Forelimb muscle (tissue), 1 donor: ENCODE measurements at regions not wholly inside any gene's neighbourhood (a gene's known extent, or its start where the extent isn't known, plus 50 kb on each side); places are given as distances from the start of the nearest gene placed in this dataset.

Experiments used
- DNase-seq: peaks from one replicate; pipeline ENCODE4 v3.0.0-alpha.2; 2013; ENCODE audit warnings: low read depth

- no peak for DNase-seq
Observed at GRCh38 chr3:95926904-95927501, 887.4 kb upstream of the EPHA6 start.

DNA sequence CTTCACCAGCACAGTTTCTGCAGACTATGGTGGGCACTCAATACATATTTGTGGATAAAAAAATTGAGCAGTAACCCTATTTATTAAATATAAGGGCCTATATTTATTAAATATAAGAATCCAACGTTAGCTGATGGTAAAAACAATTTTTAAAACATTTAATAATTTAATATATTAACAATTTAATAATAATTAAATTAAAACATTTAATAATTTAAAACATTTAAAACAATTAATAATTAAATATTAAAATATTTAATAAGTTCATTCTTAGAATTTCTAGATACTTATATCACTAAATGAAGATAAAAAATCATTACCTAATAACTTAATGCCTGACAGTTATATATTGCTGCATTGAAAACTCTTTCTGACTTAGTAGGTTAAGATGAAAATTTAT, 880.2 kb upstream of the EPHA6 start:
- no peak for DNase-seq

DNA sequence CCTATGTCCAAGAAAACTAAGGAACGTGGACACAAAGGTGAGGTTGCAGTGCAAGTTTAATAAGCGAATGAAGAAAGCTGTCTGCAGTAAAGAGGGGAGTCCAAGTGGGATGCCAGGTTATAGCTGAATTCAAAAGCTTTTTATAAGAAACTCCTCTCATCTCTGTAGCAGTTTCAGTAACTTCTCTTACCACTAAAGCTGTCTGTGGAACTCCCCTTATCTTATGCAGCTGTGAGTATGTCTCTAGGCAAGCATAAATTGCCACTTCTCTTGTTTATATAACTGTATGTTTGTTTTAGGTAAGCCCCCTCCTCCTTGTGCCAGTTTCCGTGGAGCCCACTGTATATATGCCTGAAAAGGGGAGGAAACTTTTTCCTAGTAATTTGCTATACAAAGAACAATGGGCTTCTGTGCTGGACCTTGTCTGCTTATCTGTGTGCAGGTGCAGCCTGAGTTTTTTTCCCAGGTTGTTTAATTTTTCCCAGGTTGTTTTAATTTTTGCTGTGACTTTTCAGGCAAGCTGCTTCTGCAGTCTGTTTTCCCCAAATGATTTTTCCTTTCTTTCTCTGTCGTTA, 875.1 kb upstream of the EPHA6 start:
- no peak for DNase-seq

DNA sequence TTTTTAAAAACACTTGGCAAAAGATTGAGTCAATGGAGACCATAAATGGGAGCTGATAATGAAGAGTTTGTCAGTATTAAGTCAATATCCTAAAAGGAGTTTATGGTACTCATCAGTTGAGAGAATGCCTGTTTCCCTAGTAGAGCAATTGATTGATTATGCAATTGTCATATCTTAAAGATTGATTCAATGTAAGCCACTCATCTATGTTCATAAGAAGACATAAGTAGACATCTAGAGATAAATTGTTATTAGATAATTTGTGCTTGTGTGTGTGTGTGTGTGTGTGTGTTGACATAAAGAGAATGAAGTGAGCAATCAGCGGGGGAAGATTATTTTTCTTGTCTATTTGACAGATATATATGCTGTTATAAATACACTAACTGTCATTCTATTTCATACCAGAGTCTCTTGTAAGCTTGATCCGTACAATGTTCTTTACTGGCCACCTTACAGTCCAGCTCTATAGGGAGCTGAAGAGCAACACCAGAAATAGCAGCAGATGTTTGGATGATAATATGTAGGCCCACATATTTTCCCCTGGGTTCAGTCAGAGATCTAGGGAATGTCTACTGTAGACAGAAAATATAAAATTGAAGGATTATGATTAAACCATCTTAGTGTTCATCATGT, 848.6 kb upstream of the EPHA6 start:
- DNase-seq, result no peak

DNA sequence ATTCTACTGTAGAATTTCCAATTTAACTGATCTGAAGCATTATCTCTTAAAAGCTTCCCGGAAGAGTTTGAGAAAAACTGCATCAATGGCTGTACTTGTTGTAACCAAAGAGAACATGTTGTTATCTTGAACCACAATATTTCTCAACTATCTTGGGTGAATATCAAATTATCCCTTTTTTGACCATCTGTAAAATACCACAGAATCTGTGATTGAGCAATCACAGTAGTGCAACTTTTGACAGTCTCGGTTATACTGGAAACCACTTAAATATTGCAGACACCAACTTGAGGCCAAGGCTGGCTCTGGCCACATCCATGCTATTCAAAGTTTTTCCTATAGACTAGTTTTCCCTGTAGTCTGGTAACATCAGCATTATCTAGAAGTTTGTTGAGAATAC, 842.8 kb upstream of the EPHA6 start:
- no peak for DNase-seq

DNA sequence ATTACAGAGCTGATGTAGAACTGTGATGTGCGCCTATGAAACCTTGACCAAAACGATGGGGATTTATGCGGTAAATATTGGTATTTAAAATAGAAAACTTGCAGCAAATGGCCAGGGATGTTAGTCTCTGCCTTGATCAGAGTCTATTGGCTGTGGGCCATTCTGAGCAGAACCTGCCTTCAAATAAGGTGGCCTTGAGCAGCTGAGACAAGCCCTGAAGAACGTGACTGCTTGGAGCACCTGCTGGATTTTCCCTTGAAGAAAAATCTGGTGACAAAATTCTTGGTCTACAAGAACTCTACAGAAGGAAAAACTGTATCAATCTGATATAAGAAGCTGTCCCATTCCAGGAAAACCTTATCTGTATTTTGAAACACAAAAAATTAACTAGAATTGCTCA, 820.1 kb upstream of the EPHA6 start:
- no peak for DNase-seq

DNA sequence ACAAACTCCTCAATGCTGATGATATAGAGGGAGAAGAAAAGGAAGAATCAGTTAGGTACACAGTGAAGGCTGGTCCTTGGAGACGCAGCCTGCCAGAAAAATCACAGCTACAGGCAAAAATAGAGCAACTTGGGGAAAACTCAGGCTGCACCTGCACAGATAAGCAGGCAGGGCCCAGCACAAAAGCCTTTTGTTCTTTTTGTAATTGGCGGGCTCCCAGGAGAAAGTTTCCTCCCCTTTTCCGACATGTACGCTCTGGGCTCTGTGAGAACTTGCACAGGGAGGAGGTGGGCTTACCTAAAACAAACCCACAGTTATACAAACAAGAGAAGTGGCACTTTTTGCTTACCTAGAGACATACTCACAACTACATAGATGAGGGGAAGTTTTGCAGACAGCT, 813.4 kb upstream of the EPHA6 start:
- DNase-seq, result no peak

DNA sequence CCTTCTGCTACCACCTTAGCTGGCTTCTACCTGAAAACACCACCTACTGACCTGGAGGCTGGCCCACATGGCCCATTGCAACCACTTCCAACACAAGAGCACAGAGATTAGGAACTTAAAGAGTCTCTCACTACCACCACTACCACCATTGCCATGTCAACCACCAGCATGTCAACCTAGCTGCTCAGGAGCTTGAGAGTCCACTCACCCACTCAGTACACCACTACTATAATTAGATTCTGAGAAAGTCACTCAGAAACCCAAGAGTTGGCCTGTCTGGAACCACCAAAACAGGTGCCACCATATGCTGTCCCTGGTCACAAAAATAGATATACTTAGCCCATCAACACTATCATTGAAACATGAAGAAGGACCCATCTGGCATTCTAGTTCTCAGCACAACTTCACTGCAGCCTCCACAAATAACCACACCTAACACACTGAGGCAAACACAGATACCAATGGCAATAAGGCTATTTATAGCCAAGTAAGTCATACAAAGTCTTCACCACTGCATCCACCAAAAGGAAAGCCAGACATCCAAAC, 806.7 kb upstream of the EPHA6 start:
- DNase-seq, result no peak

- no peak for DNase-seq
Observed at GRCh38 chr3:96012939-96013338, 801.5 kb upstream of the EPHA6 start.

DNA sequence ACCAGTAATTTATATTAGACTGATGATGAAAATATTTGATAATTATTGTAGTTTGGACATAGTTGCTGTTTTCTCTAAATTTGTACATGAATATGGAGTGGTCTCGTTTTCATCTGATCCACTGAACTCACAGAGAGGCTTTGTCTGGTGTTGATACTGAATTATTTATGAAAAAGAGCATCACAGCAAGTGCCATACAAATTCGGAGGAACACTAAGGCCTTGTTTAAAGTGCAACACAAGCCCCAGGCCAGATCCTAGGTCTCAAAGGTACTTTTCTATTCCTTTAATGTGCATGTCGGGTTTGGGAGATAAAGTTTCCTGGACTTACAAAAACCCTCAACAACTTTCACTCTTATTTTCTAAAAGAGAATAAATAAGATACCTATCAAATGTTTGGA, 796.8 kb upstream of the EPHA6 start:
- DNase-seq, result no peak

GRCh38 chr3:96022676-96023075, 791.7 kb upstream of the EPHA6 start:
- no peak for DNase-seq

DNA sequence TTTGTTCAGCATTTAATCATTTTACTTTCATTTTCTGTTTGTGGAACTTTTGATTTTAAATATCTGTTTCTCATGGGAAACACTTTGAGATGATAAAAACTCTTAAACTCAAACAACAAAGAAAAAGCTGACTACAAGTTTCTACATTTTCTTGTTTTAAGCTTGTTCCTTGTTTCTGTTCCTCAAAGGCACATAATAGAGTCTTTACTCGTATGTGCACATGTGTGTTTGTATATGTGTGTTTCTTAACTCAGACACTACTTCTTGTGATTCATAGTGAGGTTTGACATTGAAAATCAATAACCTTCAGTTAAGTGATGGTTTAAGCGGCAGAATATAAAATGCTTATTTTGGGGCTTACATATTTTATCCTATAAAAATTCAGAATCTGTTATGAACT, 786.7 kb upstream of the EPHA6 start:
- DNase-seq, result no peak

GRCh38 chr3:96039632-96040031, 774.8 kb upstream of the EPHA6 start:
- DNase-seq, result no peak

GRCh38 chr3:96059301-96059700, 755.1 kb upstream of the EPHA6 start:
- no peak for DNase-seq

DNA sequence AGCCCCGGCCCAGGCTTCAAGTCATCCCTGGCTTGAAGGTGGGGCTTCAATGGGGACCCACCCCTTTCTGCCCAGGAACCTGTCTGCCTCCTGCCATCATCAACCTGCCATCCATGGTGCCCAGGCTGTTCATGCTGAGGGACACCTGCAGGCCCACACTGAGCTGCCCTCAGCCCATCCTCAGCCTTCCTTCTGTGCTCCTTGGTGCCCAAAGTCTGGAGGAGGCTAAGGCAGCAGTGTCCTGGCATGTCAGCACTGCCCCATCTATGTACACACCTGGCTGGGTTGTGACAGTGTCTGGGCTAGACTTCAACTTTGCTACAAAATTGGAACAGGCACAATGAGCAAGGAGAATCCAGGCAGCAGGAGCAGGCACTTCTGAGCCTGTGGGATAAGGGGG, 745.3 kb upstream of the EPHA6 start:
- DNase-seq, result no peak

GRCh38 chr3:96070678-96071077, 743.7 kb upstream of the EPHA6 start:
- DNase-seq, result no peak

DNA sequence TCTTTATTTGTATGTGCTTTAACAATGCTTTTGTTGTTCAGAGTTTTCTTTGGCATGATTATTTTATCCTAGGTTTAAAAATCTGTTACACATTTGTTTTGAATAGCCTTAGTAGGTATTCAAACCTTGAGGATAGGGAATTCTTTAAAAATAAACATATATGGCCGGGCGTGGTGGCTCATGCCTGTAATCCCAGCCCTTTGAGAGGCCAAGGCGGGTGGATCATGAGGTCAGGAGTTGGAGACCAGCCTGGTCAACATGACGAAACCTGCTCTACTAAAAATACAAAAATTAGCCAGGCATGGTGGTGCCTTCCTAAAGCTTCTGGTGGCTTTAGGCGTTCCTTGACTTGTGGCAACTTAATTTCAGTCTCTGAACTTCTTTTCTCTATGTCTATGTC, 743.3 kb upstream of the EPHA6 start:
- DNase-seq, result no peak

- DNase-seq, result no peak
Observed at GRCh38 chr3:96072226-96072625, 742.2 kb upstream of the EPHA6 start.

GRCh38 chr3:96083610-96084009, 730.8 kb upstream of the EPHA6 start:
- DNase-seq, result no peak

GRCh38 chr3:96086018-96086417, 728.4 kb upstream of the EPHA6 start:
- no peak for DNase-seq

DNA sequence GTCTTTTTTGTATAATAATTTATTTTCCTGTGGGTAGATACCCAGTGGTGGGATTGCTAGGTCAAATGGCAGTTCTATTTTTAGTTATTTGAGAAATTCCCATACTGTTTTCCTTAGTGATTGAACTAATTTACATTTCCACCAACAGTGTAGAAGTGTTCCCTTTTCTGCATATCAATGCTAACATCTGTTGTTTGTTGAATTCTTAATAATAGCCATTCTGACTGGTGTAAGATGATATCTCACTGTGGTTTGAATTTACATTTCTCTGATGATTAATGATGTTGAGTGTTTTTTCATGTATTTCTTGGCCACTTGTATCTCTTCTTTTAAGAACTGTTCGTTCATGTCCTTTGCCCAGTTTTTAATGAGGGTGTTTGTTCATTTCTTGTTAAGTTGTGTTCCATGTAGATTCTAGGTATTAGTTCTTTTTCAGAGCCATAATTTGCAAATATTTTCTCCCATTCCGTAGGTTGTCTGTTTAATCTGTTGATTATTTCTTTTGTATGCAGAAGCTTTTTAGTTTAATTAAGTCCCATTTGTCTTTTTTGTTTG, 713.3 kb upstream of the EPHA6 start:
- DNase-seq, result no peak

GRCh38 chr3:96106701-96107100, 707.7 kb upstream of the EPHA6 start:
- DNase-seq, result no peak
